Activated CD8-positive, alpha-beta memory T cell treated with anti-CD3 and anti-CD28 coated beads, Interleukin-2, amount 50 U/mL, for 4 hours (primary cell): ENCODE measurements at regions not wholly inside any gene's neighbourhood (a gene's known extent, or its start where the extent isn't known, plus 50 kb on each side); places are given as distances from the start of the nearest gene placed in this dataset.

ENCODE experiments used
- DNase-seq: peaks from one replicate; pipeline ENCODE4 v3.0.0-alpha.2; 2020

DNA sequence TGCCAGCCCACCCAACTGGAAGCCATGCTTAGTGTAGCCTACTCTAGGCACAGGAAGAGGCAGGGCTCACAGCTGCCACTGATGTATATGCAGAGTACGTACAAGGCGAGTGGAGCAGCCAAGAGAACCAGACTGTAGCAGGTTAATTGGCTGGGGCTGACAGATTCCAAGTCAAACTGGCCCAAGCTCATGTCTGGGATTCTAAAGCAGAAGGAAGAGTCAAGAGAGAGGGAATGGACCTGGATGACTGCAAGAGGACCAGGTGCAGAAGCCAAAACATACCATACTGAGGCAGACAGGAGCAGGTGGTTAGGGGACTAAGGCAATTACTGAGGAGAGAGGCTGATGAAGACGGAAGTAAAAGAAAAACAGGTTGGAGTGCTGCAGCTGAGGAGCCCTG lies 51.3 kb upstream of the LRRN2 start:
- no peak for DNase-seq

DNA sequence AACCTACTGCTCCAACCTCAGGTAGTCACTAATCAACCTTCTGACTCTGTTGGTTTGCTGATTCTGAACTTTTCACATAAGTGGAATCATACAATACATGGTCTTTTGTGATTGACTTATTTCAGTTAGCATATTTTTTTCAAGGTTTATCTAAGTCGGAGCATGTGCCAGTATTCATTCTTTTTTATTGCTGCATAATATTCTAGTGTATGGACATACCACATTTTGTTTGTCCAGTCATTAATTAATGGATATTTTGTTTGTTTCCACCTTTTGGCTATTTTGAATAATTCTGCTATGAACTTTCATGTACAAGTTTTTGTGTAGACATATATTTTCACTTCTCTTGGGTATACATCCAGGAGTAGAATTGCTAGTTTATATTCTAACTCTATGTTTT lies 53.0 kb upstream of the LRRN2 start:
- no peak for DNase-seq

DNA sequence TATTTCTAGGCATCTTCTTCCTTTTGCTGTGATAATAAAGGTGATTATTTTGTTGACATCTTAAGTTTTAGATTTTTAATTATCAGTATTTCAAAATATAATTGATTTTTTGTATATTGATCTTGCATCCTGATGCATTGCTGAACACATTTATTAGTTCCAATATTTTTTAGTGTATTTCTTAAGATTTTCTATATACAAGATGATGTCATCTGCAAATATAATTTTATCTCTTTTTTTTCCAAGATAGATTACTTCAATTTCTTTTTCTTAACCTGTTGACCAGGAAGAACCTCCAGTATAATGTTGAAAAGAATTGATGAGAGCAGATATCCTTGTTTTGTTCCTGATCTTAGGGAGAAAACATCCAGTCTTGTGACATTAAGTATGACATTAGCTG lies 54.8 kb upstream of the LRRN2 start:
- no peak for DNase-seq

GRCh38 chr1:204741440-204741839 lies 55.9 kb upstream of the LRRN2 start:
- DNase-seq = no peak

GRCh38 chr1:204742676-204743251 lies 57.2 kb upstream of the LRRN2 start:
- DNase-seq = no peak

DNA sequence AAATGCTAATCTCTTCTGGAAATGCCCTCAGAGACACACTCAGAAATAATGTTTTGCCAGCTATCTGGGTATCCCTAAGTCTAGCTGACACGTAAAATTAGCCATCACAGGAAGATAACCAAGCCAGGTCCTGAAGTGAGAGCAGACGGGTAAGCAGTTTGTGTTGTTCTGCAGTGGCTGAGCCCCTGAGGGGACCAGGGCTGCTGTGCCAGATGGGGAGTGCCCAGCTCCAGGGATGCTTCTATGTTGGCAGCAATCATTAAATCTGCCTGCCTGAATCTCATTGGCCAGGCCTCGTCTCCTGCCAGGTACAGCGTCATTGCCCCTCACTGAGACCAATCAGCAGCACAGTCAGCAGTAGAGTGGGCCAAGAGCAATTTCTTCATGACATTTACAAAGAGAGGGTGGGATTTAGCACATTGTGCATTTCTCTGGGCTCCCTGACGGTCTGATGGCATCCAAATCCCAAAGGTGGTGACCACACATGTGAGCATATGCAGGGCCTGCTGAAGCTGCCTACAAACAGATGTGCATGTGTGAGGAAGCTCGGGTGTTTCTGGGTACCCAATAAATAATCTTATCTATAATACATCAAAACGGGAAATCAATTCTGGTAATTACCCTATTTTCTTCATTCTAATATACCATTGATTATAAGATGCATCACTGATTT lies 58.7 kb upstream of the LRRN2 start:
- no peak for DNase-seq

DNA sequence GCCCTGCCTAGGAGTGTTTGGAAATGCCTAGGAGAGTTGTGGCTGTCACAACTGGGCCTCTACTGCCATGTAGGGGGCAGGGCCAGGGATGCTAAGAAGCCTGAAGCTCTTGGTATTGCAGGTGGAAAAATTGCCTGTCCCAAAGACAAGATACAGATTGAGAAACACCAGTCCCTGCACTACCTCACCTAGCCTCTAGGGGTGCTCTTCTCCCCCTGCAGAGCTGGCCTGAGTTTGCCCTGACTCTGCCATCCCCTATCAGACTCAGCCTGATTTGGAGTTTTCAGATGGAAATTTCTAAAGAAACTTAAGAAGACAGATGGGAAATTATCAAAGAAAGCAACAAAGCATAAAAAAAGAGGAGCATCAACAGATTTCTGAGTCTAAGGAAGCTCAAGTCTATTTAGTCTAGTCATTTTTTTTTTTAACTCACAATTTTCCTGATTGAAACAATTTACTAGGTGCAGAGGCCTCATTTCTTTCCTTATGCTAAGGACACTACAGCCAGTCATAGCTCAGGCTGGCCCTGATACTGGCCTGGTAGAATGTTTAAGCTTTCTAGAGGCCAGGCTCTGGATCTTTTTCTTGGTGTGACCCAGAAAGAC lies 61.4 kb upstream of the LRRN2 start:
- DNase-seq = peak; percentile 58

DNA sequence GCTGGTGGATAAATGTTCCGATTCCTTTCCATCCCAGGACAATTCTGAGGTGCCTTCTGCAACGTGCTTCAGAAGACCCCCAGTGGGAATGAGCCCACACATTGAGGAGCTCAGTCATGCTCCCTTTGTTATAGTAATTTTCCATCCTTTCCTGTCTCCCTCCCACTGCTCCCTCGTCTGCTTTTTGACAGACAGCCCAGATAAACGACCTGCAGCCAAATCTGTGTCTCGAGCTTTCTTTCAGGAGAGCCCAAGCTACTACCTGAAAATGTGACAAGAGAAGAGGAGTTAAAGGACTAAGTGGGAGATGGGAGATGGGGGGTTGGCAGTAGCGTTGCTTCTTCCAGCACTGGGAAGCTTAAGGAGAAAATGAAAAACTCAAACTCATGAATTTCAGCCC lies 65.9 kb upstream of the LRRN2 start:
- no peak for DNase-seq

DNA sequence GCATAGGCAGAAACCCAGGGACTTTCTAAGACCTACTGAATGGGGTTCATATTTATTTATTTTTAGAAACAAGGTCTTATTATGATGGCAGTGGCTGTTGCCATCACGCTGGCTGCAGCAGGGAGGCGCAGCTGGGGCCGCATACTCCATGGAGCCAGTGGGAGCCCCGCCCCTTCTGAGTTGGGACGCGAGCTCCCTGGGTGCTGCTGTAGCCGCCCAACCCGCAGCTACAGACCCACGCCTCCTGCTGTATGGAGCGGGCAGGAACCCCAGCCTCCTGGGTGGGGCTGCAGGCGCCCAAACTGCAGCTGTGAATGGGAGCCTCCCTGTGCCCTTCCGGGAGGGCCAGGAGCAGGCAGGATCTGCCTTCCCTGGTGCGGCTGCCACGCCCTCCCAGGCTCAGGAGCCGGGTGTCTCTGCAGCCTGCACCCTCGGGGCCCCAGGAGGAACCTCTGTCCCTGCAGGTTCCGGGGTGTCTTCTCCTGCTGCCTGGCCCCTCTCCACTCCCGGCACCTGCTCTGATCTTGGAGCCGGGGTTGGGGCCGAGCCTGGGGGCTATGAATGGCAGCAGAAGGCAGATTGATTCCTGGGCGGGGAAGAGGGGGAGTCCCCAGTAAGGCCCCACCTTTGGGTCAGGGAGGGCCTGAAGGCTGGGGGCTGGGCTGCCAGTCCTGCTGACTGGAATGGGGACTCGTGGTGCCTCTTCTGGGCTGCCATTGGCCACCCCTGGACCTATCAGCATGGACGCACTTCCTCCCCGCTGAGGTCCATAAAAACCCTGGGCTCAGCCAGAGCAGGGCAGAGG lies 66.5 kb upstream of the LRRN2 start:
- no peak for DNase-seq

- DNase-seq = no peak
Measured at GRCh38 chr1:204752688-204753040, 67.1 kb upstream of the LRRN2 start.

GRCh38 chr1:204754821-204755220 lies 69.3 kb upstream of the LRRN2 start:
- no peak for DNase-seq

- no peak for DNase-seq
Measured at GRCh38 chr1:204756349-204756748, 70.8 kb upstream of the LRRN2 start.

- no peak for DNase-seq
Measured at GRCh38 chr1:204756811-204757210, 71.3 kb upstream of the LRRN2 start.

GRCh38 chr1:204758601-204759000 lies 73.1 kb upstream of the LRRN2 start:
- no peak for DNase-seq

DNA sequence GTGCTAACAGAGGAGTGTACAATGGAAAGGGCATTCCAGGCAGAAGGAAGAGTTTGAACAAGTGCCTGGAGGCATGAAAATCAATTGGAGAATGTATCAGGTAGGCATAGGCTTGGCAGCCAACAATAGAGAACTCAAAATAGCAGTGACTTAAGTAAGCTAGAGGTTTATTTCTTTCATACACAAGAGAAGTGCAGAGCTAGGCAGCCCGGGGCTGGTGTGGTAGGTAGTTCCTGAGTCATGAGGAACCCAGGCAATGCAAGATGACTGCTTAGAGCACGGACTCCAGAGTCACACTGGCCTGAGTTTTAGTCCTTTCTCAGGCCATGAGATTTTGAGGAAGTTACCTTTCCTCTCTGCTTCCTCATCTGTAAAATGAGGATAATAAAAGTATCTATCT lies 74.8 kb upstream of the LRRN2 start:
- DNase-seq = no peak

DNA sequence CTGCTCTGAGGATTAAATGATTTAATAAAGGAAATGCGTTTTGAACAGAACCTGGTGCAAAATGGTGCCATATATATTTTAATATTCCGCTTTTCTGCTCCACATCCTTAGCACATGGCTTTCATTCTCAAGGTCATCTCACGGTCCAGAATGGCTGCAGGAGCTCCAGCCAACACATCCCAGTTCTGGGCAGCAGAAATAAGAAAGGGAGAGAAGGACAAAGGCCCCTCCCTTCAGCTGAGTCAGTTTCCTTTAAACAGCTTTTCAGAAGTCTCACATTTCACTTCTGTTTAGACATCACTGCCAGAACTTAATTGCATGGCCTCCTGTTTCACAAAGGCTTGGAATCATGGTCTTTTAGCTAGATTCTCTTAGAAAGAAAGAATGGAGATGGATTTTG lies 75.2 kb upstream of the LRRN2 start:
- DNase-seq = no peak

GRCh38 chr1:204763773-204764427 lies 78.4 kb upstream of the LRRN2 start:
- DNase-seq = peak; percentile 63

DNA sequence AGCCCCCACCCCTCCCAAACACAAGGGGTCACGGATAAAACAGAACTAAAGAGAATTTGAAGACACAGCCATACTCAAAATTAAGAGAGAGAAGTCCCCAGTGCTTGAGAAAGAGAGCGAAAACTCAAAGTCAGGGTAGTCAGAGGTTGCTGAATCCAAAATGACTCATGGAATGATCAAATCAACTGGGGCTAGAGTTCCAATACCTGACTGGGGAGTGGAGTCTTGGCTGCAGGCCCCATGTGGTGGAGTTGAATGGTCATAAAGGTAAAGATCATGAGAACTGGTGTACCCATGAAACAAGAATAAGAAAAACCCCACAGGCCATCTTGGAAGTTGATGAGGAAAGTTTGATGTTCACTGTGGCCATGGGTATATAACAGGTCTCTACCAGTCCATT lies 84.5 kb upstream of the LRRN2 start:
- no peak for DNase-seq

- no peak for DNase-seq
Measured at GRCh38 chr1:204771358-204771757, 85.8 kb upstream of the LRRN2 start.

DNA sequence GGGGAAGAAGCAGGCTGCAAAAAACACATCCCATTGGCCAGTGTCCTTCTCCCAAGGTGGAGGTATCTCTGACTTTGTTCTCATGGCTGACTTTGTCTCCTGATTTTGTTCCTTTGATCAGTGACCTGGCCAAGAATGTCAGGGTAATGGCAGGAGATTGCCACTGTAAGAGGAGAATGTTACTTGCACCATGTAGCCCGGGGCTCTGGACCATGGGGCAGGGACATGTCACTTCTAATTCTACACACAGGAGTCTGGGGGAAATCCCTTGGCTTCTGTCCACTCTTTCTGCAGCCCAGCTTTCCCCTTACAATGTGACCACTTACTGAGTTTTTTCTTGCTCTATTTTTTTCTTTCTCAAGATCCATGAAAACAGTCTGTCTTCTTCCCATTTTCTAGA lies 87.7 kb upstream of the LRRN2 start:
- DNase-seq = no peak

DNA sequence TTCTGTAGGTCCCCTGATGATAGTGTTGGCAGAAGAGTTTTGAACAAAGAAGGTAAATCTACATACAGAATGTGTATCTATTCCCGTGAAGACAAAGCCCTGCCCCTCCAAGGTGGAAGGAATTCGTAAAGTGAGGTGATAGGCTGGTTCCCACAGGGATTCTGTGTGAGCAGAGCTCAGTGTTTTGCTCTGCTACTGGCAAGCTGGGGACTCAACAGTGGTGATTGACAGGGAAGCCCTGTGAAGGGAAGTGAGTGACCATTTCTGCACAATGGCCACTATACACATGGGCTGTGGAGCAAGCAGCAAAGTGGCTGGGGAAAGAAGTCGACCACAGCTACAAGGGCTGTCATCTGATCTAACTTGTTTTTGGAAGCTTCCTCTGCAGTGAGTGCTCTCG lies 90.0 kb upstream of the LRRN2 start:
- no peak for DNase-seq

DNA sequence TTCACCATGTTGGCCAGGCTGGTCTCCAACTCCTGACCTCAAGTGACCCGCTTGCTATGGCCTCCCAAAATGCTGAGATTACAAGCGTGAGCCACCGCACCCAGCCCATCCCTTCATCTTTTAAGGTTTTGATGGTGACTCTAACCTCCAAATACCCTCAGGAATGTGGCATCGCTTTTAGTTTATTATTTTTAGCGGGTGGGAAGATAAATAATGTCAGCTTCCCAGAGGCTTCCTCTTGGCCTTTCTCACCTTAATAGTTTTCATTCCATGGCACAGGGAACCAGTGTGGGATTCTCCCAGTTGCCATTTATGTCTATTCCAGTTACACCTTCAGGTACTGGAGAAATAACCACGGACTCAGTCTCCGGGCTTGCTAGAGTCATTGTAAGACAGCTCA lies 92.1 kb upstream of the LRRN2 start:
- DNase-seq = no peak

GRCh38 chr1:204780630-204781029 lies 90.0 kb upstream of the NFASC start:
- no peak for DNase-seq
